ENCODE measurements at regions not wholly inside any gene's neighbourhood (a gene's known extent, or its start where the extent isn't known, plus 50 kb on each side); places are given as distances from the start of the nearest gene placed in this dataset.

DNA sequence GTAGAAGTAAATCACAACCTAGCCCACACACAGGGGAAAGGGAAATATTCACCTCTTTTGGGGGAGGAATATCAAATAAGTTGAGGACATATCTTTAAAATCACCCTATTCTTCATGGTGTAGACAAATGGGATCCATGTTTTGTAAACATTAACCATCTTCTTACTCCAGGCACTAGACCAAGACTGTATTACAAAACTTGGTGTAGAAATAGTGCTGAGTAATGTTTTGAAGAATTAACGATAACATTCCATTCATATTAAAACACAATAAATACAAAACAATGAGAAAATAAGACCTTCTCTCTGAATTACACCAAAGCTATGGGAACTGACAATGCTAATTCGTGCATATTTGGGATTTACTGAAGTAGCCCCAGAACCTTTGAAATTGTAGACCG, 633.6 kb downstream of the BCL11B start:
- TF ChIP-seq, protein P1, sequence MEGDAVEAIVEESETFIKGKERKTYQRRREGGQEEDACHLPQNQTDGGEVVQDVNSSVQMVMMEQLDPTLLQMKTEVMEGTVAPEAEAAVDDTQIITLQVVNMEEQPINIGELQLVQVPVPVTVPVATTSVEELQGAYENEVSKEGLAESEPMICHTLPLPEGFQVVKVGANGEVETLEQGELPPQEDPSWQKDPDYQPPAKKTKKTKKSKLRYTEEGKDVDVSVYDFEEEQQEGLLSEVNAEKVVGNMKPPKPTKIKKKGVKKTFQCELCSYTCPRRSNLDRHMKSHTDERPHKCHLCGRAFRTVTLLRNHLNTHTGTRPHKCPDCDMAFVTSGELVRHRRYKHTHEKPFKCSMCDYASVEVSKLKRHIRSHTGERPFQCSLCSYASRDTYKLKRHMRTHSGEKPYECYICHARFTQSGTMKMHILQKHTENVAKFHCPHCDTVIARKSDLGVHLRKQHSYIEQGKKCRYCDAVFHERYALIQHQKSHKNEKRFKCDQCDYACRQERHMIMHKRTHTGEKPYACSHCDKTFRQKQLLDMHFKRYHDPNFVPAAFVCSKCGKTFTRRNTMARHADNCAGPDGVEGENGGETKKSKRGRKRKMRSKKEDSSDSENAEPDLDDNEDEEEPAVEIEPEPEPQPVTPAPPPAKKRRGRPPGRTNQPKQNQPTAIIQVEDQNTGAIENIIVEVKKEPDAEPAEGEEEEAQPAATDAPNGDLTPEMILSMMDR (IDR thresholded peaks at IDR 0.05) = no peak
- no peak for TF ChIP-seq POLR2A (IDR thresholded peaks at IDR 0.05)
- no peak for TF ChIP-seq POLR2AphosphoS5 (IDR thresholded peaks at IDR 0.05)

Measured in prostate gland (tissue), 2 donors.